Uterus (tissue), 2 donors: ENCODE measurements at regions not wholly inside any gene's neighbourhood (a gene's known extent, or its start where the extent isn't known, plus 50 kb on each side); places are given as distances from the start of the nearest gene placed in this dataset.

Experiments used
- POLR2A ChIP-seq, 2 donors: fragments of 450-650 bp; IDR thresholded peaks; one replicate each; pipeline ENCODE4 v1.6.1; 2016; ENCODE audit warnings: antibody characterized with exemption in 2 of 2, mild to moderate bottlenecking in 1 of 2, moderate library complexity in 1 of 2
- TF ChIP-seq, protein P1 (sequence below), 4 experiments: fragments of 200-600 bp in 2 of 4; fragments of 450-650 bp in 2 of 4; sonication (generic) in 2 of 4; IDR thresholded peaks; one replicate each; pipeline ENCODE4 v1.5.1; 2016 to 2019; ENCODE audit warnings: antibody characterized with exemption in 4 of 4, mild to moderate bottlenecking in 2 of 4, moderate library complexity in 1 of 4

DNA sequence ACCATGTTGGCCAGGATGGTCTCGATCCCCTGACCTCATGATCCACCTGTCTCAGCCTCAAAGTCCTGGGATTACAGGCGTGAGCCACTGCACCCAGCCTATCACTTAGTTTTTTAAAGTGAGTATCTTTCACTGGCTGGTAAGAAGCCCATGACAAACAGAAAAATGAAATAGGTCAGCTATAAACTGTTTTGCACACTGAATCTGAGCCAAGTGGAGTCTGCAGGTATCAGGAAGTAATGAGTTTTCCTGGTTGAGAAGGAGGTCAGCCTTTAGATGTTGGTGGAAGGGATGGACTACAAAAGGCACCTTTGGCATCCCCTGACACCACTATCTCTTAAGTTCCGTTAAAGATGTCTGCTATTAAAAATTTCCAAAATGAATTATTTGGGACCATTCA is 345.1 kb downstream of the AASDHPPT start:
- no peak for TF ChIP-seq POLR2A (IDR thresholded peaks at IDR 0.05)
- TF ChIP-seq, protein P1, sequence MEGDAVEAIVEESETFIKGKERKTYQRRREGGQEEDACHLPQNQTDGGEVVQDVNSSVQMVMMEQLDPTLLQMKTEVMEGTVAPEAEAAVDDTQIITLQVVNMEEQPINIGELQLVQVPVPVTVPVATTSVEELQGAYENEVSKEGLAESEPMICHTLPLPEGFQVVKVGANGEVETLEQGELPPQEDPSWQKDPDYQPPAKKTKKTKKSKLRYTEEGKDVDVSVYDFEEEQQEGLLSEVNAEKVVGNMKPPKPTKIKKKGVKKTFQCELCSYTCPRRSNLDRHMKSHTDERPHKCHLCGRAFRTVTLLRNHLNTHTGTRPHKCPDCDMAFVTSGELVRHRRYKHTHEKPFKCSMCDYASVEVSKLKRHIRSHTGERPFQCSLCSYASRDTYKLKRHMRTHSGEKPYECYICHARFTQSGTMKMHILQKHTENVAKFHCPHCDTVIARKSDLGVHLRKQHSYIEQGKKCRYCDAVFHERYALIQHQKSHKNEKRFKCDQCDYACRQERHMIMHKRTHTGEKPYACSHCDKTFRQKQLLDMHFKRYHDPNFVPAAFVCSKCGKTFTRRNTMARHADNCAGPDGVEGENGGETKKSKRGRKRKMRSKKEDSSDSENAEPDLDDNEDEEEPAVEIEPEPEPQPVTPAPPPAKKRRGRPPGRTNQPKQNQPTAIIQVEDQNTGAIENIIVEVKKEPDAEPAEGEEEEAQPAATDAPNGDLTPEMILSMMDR (IDR thresholded peaks at IDR 0.05) = no peak
